ENCODE measurements at regions not wholly inside any gene's neighbourhood (a gene's known extent, or its start where the extent isn't known, plus 50 kb on each side); places are given as distances from the start of the nearest gene placed in this dataset.

- no peaks in the 10 kb centered on the region for H3K9me3 Mint-ChIP-seq
- H3K36me3 Mint-ChIP-seq = no peaks in the 10 kb centered on the region
- no peak overlapping the region for H3K4me3 Mint-ChIP-seq
- H3K27ac Mint-ChIP-seq = no peak overlapping the region
- H3K27me3 Mint-ChIP-seq = peaks cover 32% of the 10 kb centered on the region
- ATAC-seq = no peak
- no peaks in the 10 kb centered on the region for H3K4me1 Mint-ChIP-seq
Observed at GRCh38 chr12:97140355-97140754, 233.3 kb downstream of the NEDD1 start.

GRCh38 chr12:97142737-97143410 is 235.8 kb downstream of the NEDD1 start:
- peaks cover 41% of the 10 kb centered on the region for H3K27me3 Mint-ChIP-seq
- no peaks in the 10 kb centered on the region for H3K4me1 Mint-ChIP-seq
- no peaks in the 10 kb centered on the region for H3K9me3 Mint-ChIP-seq
- no peak for ATAC-seq
- H3K4me3 Mint-ChIP-seq = no peak overlapping the region
- H3K27ac Mint-ChIP-seq = no peak overlapping the region
- H3K36me3 Mint-ChIP-seq = no peaks in the 10 kb centered on the region

GRCh38 chr12:97148941-97149559 is 242.0 kb downstream of the NEDD1 start:
- no peaks in the 10 kb centered on the region for H3K9me3 Mint-ChIP-seq
- no peaks in the 10 kb centered on the region for H3K4me1 Mint-ChIP-seq
- no peak overlapping the region for H3K4me3 Mint-ChIP-seq
- H3K27me3 Mint-ChIP-seq = peaks cover 23% of the 10 kb centered on the region
- no peaks in the 10 kb centered on the region for H3K36me3 Mint-ChIP-seq
- ATAC-seq = peak; percentile 95
- H3K27ac Mint-ChIP-seq = no peak overlapping the region

- no peaks in the 10 kb centered on the region for H3K4me1 Mint-ChIP-seq
- no peak overlapping the region for H3K4me3 Mint-ChIP-seq
- H3K9me3 Mint-ChIP-seq = no peaks in the 10 kb centered on the region
- no peaks in the 10 kb centered on the region for H3K36me3 Mint-ChIP-seq
- H3K27ac Mint-ChIP-seq = no peak overlapping the region
- peaks cover 10% of the 10 kb centered on the region for H3K27me3 Mint-ChIP-seq
- ATAC-seq = no peak
Observed at GRCh38 chr12:97151481-97151880, 244.4 kb downstream of the NEDD1 start.

GRCh38 chr12:97159377-97159776 is 252.3 kb downstream of the NEDD1 start:
- no peaks in the 10 kb centered on the region for H3K9me3 Mint-ChIP-seq

GRCh38 chr12:97160277-97160676 is 253.2 kb downstream of the NEDD1 start:
- H3K4me3 Mint-ChIP-seq = no peak overlapping the region
- no peak overlapping the region for H3K27ac Mint-ChIP-seq
- H3K36me3 Mint-ChIP-seq = no peaks in the 10 kb centered on the region
- H3K27me3 Mint-ChIP-seq = no peaks in the 10 kb centered on the region
- H3K4me1 Mint-ChIP-seq = no peaks in the 10 kb centered on the region
- ATAC-seq = no peak
- no peaks in the 10 kb centered on the region for H3K9me3 Mint-ChIP-seq

More at GRCh38 chr12:97159377-97159776, 252.3 kb downstream of the NEDD1 start:
- H3K36me3 Mint-ChIP-seq = no peaks in the 10 kb centered on the region
- no peak overlapping the region for H3K27ac Mint-ChIP-seq
- no peak for ATAC-seq
- no peak overlapping the region for H3K4me3 Mint-ChIP-seq
- H3K27me3 Mint-ChIP-seq = peaks cover 6% of the 10 kb centered on the region
- H3K4me1 Mint-ChIP-seq = no peaks in the 10 kb centered on the region

- ATAC-seq = no peak
- no peak overlapping the region for H3K27ac Mint-ChIP-seq
- H3K4me3 Mint-ChIP-seq = no peak overlapping the region
- no peaks in the 10 kb centered on the region for H3K36me3 Mint-ChIP-seq
- no peaks in the 10 kb centered on the region for H3K9me3 Mint-ChIP-seq
- no peaks in the 10 kb centered on the region for H3K4me1 Mint-ChIP-seq
- no peaks in the 10 kb centered on the region for H3K27me3 Mint-ChIP-seq
Observed at GRCh38 chr12:97162173-97162572, 255.1 kb downstream of the NEDD1 start.

- Mint-ChIP-seq H3K27me3 (no peaks in the 10 kb centered on the region), H3K36me3 (no peaks in the 10 kb centered on the region), H3K9me3 (no peaks in the 10 kb centered on the region), H3K27ac (no peak overlapping the region), H3K4me1 (no peaks in the 10 kb centered on the region), H3K4me3 (no peak overlapping the region)
- peak; percentile 51 for ATAC-seq
Observed at GRCh38 chr12:97164936-97165335, 257.9 kb downstream of the NEDD1 start.

- H3K27me3 Mint-ChIP-seq = no peaks in the 10 kb centered on the region
- H3K4me3 Mint-ChIP-seq = no peak overlapping the region
- H3K27ac Mint-ChIP-seq = no peak overlapping the region
- no peaks in the 10 kb centered on the region for H3K9me3 Mint-ChIP-seq
- peak; percentile 69 for ATAC-seq
- no peaks in the 10 kb centered on the region for H3K36me3 Mint-ChIP-seq
- H3K4me1 Mint-ChIP-seq = no peaks in the 10 kb centered on the region
Observed at GRCh38 chr12:97167598-97167997, 260.5 kb downstream of the NEDD1 start.

- Mint-ChIP-seq H3K9me3 (no peaks in the 10 kb centered on the region), H3K4me3 (no peak overlapping the region), H3K27ac (no peak overlapping the region), H3K36me3 (no peaks in the 10 kb centered on the region), H3K27me3 (no peaks in the 10 kb centered on the region), H3K4me1 (no peaks in the 10 kb centered on the region)
- ATAC-seq = peak; percentile 35
Observed at GRCh38 chr12:97168804-97169203, 261.7 kb downstream of the NEDD1 start.

- Mint-ChIP-seq H3K36me3 (no peaks in the 10 kb centered on the region), H3K4me3 (no peak overlapping the region), H3K9me3 (no peaks in the 10 kb centered on the region), H3K4me1 (no peaks in the 10 kb centered on the region), H3K27me3 (no peaks in the 10 kb centered on the region), H3K27ac (no peak overlapping the region)
- ATAC-seq = no peak
Observed at GRCh38 chr12:97169889-97170567, 263.0 kb downstream of the NEDD1 start.

- Mint-ChIP-seq H3K9me3 (no peaks in the 10 kb centered on the region), H3K27me3 (no peaks in the 10 kb centered on the region), H3K4me3 (no peak overlapping the region), H3K36me3 (no peaks in the 10 kb centered on the region), H3K27ac (no peak overlapping the region), H3K4me1 (no peaks in the 10 kb centered on the region)
- ATAC-seq = no peak
Observed at GRCh38 chr12:97173688-97174410, 266.8 kb downstream of the NEDD1 start.

GRCh38 chr12:97177481-97177880 is 270.4 kb downstream of the NEDD1 start:
- Mint-ChIP-seq H3K27me3 (no peaks in the 10 kb centered on the region), H3K4me1 (no peaks in the 10 kb centered on the region), H3K36me3 (no peaks in the 10 kb centered on the region), H3K27ac (no peak overlapping the region), H3K9me3 (no peaks in the 10 kb centered on the region), H3K4me3 (no peak overlapping the region)
- no peak for ATAC-seq

GRCh38 chr12:97181571-97182265 is 274.7 kb downstream of the NEDD1 start:
- Mint-ChIP-seq H3K27me3 (no peaks in the 10 kb centered on the region), H3K9me3 (no peaks in the 10 kb centered on the region), H3K4me1 (no peaks in the 10 kb centered on the region), H3K27ac (no peak overlapping the region), H3K4me3 (no peak overlapping the region), H3K36me3 (no peaks in the 10 kb centered on the region)
- ATAC-seq = no peak

- Mint-ChIP-seq H3K9me3 (peaks cover 6% of the 10 kb centered on the region), H3K36me3 (no peaks in the 10 kb centered on the region), H3K27me3 (no peaks in the 10 kb centered on the region), H3K27ac (no peak overlapping the region), H3K4me3 (no peak overlapping the region), H3K4me1 (no peaks in the 10 kb centered on the region)
- no peak for ATAC-seq
Observed at GRCh38 chr12:97182769-97183168, 275.7 kb downstream of the NEDD1 start.
